Peyer's patch (tissue), 4 donors: ENCODE measurements at regions not wholly inside any gene's neighbourhood (a gene's known extent, or its start where the extent isn't known, plus 50 kb on each side); places are given as distances from the start of the nearest gene placed in this dataset.

Experiments
- DNase-seq, 3 donors: peaks; one replicate each; pipeline ENCODE4 v3.0.0-alpha.2; 2017 to 2019
- H3K27ac ChIP-seq, 4 donors: fragments of 200-600 bp; sonication (generic); one replicate each; pipeline ENCODE4 v1.5.1; 2016 to 2019
- H3K27me3 ChIP-seq, 2 donors: fragments of 200-600 bp; sonication (generic); one replicate each; pipeline ENCODE4 v1.5.1; 2019
- H3K36me3 ChIP-seq, 3 donors: fragments of 200-600 bp; sonication (generic); one replicate each; pipeline ENCODE4 v1.5.1; 2016 to 2019
- H3K4me1 ChIP-seq, 4 donors: fragments of 200-600 bp; sonication (generic); one replicate each; pipeline ENCODE4 v1.5.1; 2016 to 2019
- H3K4me3 ChIP-seq, 4 donors: fragments of 200-600 bp; sonication (generic); 1 replicate in 3 of 4; 2 replicates in 1 of 4; pipeline ENCODE4 v1.5.1; 2016 to 2019; ENCODE audit warnings: mild to moderate bottlenecking in 1 of 4
- H3K9me3 ChIP-seq, 4 donors: fragments of 200-600 bp; sonication (generic); one replicate each; pipeline ENCODE4 v1.5.1; 2016 to 2019; ENCODE audit warnings: mild to moderate bottlenecking in 1 of 4
- POLR2A ChIP-seq, 2 donors: fragments of 450-650 bp; IDR thresholded peaks; one replicate each; pipeline ENCODE4 v1.5.1; 2017; ENCODE audit warnings: antibody characterized with exemption in 2 of 2, mild to moderate bottlenecking in 2 of 2, moderate library complexity in 2 of 2
- TF ChIP-seq, protein P1 (sequence below), 6 experiments: fragments of 450-650 bp in 4 of 6; fragments of 200-600 bp in 2 of 6; sonication (generic) in 1 of 6; IDR thresholded peaks; one replicate each; pipeline ENCODE4 v1.5.1; 2017 to 2019; ENCODE audit warnings: antibody characterized with exemption in 6 of 6, mild to moderate bottlenecking in 3 of 6, moderate library complexity in 1 of 6

DNA sequence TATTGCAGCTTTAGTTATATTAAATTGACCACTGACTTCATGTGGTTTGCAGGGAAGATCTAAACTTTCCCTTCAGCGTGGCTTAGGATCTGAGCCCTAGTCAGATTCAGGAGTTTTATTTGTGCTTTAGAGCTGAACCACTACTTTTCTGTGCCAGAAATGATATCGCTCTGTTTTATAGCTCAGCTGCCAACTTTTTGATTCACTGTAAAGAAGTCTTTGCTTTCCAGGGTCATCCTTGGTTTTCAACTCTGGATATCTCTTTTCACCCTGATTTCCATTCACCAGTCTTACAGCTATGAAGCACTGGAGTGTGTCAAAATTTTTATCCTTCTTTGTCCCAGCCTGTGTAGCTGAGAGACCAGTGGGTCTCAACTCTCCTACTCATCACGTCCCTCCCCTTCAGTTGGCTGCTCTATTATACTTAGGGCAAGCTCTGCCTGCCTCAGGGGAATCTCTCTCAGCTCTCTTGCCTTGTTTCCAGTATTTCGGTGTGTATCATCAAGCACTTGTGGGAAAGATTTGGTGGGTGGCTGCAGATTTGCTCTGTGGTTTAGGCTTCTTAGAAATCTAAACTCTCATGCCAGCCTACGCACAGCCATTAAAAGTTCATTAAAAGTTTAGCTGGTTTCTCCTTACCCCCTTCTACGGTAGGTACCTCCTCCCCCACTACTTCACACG, 425.5 kb downstream of the TENT5A start:
- no peak for DNase-seq
- Histone ChIP-seq H3K27me3 (no peaks in the 10 kb centered on the region), H3K36me3 (no peaks in the 10 kb centered on the region), H3K4me3 (no peak overlapping the region), H3K27ac (no peak overlapping the region), H3K9me3 (no peaks in the 10 kb centered on the region), H3K4me1 (no peaks in the 10 kb centered on the region)
- TF ChIP-seq, protein P1, sequence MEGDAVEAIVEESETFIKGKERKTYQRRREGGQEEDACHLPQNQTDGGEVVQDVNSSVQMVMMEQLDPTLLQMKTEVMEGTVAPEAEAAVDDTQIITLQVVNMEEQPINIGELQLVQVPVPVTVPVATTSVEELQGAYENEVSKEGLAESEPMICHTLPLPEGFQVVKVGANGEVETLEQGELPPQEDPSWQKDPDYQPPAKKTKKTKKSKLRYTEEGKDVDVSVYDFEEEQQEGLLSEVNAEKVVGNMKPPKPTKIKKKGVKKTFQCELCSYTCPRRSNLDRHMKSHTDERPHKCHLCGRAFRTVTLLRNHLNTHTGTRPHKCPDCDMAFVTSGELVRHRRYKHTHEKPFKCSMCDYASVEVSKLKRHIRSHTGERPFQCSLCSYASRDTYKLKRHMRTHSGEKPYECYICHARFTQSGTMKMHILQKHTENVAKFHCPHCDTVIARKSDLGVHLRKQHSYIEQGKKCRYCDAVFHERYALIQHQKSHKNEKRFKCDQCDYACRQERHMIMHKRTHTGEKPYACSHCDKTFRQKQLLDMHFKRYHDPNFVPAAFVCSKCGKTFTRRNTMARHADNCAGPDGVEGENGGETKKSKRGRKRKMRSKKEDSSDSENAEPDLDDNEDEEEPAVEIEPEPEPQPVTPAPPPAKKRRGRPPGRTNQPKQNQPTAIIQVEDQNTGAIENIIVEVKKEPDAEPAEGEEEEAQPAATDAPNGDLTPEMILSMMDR (IDR thresholded peaks at IDR 0.05), result no peak
- TF ChIP-seq POLR2A (IDR thresholded peaks at IDR 0.05), result no peak

DNA sequence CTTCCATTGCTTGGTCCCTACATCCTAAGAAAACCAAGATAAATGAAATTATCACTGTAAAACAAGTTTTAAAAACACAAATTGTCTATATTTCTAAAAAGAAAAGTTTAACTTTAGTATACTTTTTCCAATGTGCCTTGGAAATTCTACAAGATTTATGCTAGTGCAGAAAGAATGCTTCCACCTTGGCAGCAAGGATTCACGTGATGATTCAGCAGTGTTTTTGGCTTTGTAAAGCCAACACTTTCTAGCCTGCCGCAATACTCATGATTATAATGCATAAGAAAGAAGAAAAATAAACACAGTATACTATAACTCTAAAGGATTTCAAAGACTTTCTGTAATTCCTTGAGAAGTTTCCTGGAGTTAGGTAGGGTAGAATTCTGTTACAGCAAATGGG, 442.7 kb downstream of the TENT5A start:
- H3K27ac ChIP-seq, result no peak overlapping the region
- H3K4me1 ChIP-seq, result no peaks in the 10 kb centered on the region
- no peak for DNase-seq
- TF ChIP-seq, protein P1 (IDR thresholded peaks at IDR 0.05), result no peak
- no peak for TF ChIP-seq POLR2A (IDR thresholded peaks at IDR 0.05)
- no peak overlapping the region for H3K4me3 ChIP-seq
- H3K36me3 ChIP-seq, result no peaks in the 10 kb centered on the region
- H3K27me3 ChIP-seq, result no peaks in the 10 kb centered on the region
- H3K9me3 ChIP-seq, result peaks cover 0 to 7% (median 0%) of the 10 kb centered on the region in 4 donors

DNA sequence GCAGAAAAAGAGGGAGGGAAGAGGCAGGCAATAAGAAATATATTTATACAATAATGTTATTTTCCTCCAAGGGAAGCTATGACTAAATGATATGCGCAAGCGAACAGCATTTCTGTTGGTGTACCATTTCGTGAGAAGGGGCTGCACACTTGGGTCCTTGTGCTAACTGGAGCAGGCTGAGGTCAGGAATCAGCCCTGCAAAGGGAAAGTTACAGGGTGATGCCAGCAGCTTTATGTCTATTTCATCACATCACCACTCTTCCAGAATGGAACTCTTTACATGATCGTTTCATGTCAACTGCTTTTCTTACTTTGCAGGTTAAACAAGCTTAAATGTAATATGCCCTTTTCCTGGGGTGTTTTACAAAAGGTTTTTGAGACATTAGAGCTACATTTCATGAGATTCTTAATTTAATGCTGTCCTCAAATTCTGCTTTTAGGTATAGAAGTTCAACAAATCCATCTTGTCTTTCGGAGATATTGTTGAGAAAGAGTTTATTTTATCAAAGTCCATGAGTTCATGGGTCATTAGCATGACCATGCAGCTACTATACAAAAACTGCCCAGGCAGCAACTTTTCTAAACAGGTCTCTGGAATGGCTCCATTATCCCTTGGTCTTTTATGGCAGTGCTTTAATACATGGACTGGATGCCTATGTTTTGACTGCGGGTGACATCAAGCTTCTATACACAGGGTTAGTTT, 443.8 kb downstream of the TENT5A start:
- no peak overlapping the region for H3K4me3 ChIP-seq
- TF ChIP-seq, protein P1 (IDR thresholded peaks at IDR 0.05), result no peak
- TF ChIP-seq POLR2A (IDR thresholded peaks at IDR 0.05), result no peak
- DNase-seq, result no peak
- no peak overlapping the region for H3K27ac ChIP-seq
- no peaks in the 10 kb centered on the region for H3K36me3 ChIP-seq
- H3K27me3 ChIP-seq, result no peaks in the 10 kb centered on the region
- H3K9me3 ChIP-seq, result no peaks in the 10 kb centered on the region
- H3K4me1 ChIP-seq, result no peaks in the 10 kb centered on the region

DNA sequence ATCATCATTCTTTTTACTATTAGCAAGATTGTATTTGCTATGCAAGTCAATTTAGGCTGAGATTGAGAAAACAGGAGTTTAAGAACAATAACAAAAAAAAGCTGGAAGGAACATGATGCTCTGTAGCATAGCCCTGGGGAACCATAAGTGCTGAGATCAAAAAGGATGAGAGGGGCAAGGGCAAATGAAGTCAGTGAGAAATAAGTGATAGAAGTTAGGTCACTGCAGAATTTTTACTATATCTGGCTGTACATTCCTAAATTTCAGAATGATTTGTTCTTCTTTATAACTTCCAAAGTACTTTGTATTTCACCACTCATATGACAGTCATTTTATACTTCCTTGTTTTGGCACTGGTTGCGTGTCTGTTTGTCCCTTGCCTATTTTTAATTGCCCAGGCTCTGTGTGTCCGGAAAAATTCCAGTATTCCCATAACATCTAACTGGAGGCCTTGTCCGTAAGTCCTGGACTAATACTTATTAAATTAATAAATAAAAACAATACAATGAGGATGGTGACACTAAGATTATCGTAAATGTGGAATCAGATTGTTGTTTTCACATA, 444.7 kb downstream of the TENT5A start:
- H3K27ac ChIP-seq, result no peak overlapping the region
- DNase-seq, result no peak
- H3K36me3 ChIP-seq, result no peaks in the 10 kb centered on the region
- no peak overlapping the region for H3K4me3 ChIP-seq
- H3K4me1 ChIP-seq, result no peaks in the 10 kb centered on the region
- TF ChIP-seq, protein P1 (IDR thresholded peaks at IDR 0.05), result no peak
- TF ChIP-seq POLR2A (IDR thresholded peaks at IDR 0.05), result no peak
- H3K9me3 ChIP-seq, result no peaks in the 10 kb centered on the region
- H3K27me3 ChIP-seq, result no peaks in the 10 kb centered on the region

DNA sequence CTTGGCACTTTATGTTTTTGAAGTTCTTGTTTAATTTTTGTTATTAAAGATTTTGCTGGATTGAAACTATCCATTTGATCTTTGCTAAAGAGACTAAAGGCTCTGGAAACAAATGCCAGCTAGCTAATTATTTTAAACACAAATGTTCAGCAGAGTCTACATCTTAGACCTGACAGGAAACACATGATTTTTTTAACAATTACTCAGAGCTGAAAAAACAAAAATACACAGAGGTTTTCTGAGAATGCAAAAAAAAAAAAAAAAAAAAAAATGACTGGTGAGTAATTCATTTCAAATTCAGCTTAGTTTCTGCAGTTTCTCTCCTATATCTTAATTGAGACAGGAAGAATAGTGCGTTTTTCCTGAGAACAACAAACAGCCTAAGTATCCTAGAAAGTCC, 448.0 kb downstream of the TENT5A start:
- no peak overlapping the region for H3K4me3 ChIP-seq
- no peaks in the 10 kb centered on the region for H3K4me1 ChIP-seq
- H3K9me3 ChIP-seq, result no peaks in the 10 kb centered on the region
- no peak for DNase-seq
- H3K27me3 ChIP-seq, result no peaks in the 10 kb centered on the region
- H3K27ac ChIP-seq, result no peak overlapping the region
- TF ChIP-seq, protein P1 (IDR thresholded peaks at IDR 0.05), result no peak
- no peak for TF ChIP-seq POLR2A (IDR thresholded peaks at IDR 0.05)
- H3K36me3 ChIP-seq, result no peaks in the 10 kb centered on the region
